HEK293 (cell line): ENCODE measurements at regions not wholly inside any gene's neighbourhood (a gene's known extent, or its start where the extent isn't known, plus 50 kb on each side); places are given as distances from the start of the nearest gene placed in this dataset.

Experiments used
- MEIS1 ChIP-seq: sonication (generic); formaldehyde crosslinking; IDR thresholded peaks from 2 replicates; pipeline ENCODE4 v1.8.1; 2022; ENCODE audit warnings: missing genetic modification reagents, mild to moderate bottlenecking, borderline replicate concordance
- SETDB1 ChIP-seq: IDR thresholded peaks from one replicate; pipeline ENCODE4 v1.6.1; 2017; ENCODE audit warnings: mild to moderate bottlenecking, low read length, moderate library complexity, mixed read lengths; ENCODE audit not compliant: insufficient read length
- ZNF138 ChIP-seq: fragments of 450-650 bp; formaldehyde crosslinking; IDR thresholded peaks from 2 replicates; pipeline ENCODE4 v1.5.1; 2016; ENCODE audit warnings: missing biosample characterization, missing genetic modification characterization, borderline replicate concordance
- ZNF214 ChIP-seq: fragments of 450-650 bp; formaldehyde crosslinking; IDR thresholded peaks from 2 replicates; pipeline ENCODE4 v1.5.1; 2017; ENCODE audit warnings: missing biosample characterization, mild to moderate bottlenecking, missing genetic modification characterization, borderline replicate concordance

GRCh38 chr6:133099573-133099972 is 141.6 kb upstream of the EYA4 start:
- no peak for TF ChIP-seq ZNF214 (tag by site-specific recombination)
- no peak for TF ChIP-seq ZNF138
- TF ChIP-seq MEIS1 (CRISPR knock-in tag), result no peak
- no peak for TF ChIP-seq SETDB1
